GM19351 (cell line): ENCODE measurements at regions not wholly inside any gene's neighbourhood (a gene's known extent, or its start where the extent isn't known, plus 50 kb on each side); places are given as distances from the start of the nearest gene placed in this dataset.
"Not testable (repeated sequence)": the region's sequence is repeated elsewhere in the genome, so short reads cannot be mapped to it uniquely, and the experiment has no call there.

Source experiments
- ATAC-seq: cut with Tn5 transposase; IDR thresholded peaks from one replicate; pipeline ENCODE4 v1.9.1; 2021; ENCODE audit warnings: mild to moderate bottlenecking, moderate library complexity; ENCODE audit not compliant: unreplicated experiment

DNA sequence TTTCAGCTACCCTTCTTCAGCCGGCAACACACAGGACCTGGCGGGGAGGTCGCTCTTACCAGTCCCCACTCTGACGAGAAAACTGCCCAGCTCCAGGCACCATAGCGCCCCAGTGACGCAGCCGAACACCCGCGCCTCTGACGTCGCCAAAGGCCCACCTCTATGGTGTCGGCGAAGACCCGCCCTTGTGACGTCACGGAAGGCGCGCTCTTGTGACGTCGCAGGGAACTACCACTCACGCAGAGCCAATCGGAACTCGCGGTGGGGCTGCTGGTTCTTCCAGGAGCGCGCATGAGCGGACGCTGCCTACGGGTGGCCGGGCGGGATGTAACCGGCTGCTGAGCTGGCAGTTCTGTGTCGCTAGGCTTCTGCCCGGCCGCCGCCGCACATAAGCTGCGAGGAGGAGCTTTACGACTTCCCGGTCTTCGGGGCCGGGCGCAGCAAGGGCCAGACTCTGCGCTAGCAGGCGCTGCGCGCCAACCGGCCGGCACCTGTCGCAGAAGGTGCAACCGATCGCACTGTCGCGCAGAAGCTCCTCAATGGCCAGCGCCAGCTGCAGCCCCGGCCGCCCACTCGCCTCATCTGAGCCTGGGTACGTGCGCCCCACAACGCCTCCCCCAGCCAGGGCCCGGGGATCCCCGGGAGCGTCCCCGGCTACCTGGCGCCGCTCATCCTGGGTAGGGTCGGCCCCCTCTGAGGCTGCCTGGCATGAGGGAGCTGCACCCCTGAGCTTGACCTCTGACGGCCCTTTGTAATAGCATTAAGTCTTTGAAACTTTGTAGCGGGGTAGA is 121.3 kb upstream of the FBXO28 start:
- ATAC-seq, result peak; percentile 100

DNA sequence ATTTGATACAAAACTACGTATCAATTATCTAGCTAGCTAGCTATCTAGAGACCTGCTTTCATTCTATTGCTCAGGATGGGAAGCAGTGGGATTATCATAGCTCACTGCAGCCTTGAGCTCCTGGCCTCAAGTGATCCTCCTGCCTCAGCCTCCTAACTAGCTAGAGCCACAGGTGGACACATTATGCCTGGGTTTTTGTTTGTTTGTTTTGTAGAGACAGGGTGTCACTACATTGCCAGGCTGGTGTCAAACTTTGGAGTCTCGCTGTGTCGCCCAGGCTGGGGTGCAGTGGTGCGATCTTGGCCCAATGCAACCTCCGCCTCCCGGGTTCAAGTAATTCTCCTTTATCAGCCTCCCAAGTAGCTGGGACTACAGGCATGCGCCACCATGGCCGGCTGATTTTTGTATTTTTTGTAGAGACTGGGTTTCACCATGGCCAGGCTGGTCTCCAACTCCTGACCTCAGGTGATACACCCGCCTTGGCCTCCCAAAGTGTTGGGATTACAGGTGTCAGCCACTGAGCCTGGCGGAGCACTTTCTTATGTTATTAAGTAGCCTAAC is 122.5 kb upstream of the FBXO28 start:
- not testable (repeated sequence) for ATAC-seq

DNA sequence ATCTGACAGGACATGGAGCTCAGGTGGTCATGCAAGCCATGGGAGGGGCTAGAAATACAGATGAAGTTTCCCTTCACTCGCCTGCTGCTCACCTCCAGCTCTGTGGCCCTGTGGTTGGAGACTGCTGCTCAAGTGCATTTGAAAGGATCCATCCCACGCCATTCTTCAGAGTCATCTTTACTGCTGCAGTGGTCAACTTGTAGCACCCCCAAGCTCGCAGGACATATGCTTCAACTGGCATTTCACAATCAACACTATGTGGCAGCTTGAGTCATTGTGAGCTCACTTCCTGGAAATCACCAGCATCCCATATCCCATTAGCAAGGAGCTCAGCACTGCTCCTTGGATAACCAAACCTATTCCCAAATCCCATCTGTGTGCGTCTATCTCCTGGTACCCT is 116.2 kb upstream of the TP53BP2 start:
- not testable (repeated sequence) for ATAC-seq

DNA sequence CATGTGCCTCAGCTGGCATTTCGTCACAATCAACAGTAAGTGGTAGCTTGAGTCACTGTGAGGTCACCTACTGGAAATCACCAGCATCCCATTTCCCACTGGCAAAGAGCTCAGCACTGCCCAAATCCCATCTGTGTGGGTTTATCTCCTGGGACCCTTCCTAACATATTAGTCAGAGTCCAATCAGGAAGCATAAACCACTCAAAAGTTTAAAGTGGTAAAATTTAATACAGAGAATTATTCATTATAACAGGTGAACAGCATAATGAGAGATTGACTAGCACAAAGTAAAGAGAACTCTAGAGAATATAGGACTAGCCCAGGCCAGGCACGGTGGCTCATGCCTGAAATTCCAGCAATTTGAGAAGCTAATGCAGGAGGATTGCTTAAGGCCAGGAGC is 107.1 kb upstream of the TP53BP2 start:
- ATAC-seq, result not testable (repeated sequence)

DNA sequence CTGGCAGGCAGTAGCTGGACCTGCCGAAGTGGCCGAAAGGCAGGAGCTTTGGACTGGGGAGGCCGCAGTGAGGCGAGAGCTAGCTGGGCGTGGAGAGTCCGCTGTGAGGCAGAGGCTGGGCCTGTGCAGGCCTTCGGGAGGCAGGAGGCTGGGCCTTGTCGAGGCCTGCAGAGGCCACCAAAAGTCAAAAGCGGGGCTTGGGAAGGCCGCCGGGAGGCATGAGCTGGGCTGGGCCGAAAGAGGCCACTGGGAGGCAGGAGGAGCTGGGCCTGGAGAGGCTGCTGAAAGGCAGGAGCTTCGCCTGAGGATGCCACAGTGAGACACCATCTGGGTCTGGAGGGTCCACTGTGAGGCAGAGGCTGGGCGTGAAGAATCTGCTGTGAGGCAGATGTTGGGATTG is 105.8 kb upstream of the TP53BP2 start:
- not testable (repeated sequence) for ATAC-seq

DNA sequence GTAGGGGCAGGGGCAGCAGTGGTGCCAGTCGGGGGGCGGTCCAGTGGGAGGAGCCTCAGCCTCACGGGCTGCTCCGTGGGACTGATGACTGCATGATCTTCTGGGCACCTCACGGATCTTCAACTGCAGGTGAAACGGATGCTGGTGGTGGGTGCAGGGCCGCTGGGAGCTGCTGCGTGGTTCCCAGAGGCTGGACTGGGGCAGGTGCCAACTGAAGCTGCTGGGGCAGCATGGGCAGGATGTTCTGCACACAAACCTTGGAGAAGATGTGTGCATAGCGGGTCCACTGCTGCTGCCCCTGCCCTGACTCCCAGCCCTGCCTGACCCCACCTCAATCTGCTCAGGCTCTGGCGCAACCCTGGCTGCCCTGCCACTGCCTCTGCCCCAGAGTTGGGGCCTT is 104.2 kb upstream of the TP53BP2 start:
- ATAC-seq, result not testable (repeated sequence)

DNA sequence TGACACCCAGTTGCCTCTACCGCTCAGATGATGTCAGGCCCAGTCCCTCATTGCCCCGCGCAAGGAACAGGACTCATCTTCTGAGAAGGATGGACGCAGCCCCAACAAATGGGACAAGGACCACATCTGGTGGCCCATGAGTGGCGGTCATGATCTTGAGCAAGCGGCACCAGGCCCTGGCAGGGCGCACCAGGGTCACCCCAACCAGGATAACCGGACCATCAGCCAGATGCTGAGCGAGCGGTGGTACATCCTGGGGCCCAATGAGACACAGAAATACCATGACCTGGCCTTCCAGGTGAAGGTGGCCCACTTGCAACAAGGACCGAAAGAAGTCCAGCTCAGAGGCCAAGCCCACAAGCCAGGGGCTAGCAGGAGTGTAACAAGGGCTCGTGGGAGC is 102.3 kb upstream of the TP53BP2 start:
- ATAC-seq, result not testable (repeated sequence)

DNA sequence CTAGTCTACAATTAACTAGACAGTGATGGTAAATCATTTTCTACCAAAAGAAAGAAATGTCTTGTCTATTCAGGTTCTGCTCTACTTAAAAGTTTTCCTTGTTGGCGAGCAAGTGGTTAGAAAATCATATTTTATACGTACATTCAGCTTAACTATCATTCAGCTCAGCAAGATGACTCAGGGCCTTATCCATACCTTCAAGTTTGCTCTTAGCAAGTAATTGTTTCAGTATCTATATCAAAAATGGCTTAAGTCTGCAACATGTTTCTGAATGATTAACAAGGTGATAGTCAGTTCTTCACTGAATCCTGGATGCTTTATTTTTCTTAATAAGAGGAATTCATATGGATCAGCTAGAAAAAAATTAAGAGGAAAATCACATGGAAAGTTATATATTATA is 90.8 kb upstream of the TP53BP2 start:
- ATAC-seq, result not testable (repeated sequence)

DNA sequence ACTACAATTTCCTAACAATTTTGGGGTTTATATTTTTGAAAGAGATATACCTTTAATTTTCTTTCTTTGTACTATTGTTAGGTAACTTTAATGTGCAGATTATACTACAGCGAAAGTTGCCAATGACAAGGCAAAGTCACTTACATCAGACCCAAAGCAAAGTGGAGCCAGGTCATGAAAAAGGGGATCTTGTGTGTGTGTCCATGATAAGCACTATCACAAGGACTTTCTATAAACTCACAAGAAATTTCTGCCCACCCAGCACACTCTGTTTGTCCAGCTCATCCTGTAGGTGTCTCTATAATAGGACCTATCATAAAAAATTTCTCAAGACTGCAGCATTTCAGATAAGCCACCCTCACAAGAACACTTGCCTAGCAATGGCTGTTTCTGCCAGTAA is 85.7 kb upstream of the TP53BP2 start:
- not testable (repeated sequence) for ATAC-seq

DNA sequence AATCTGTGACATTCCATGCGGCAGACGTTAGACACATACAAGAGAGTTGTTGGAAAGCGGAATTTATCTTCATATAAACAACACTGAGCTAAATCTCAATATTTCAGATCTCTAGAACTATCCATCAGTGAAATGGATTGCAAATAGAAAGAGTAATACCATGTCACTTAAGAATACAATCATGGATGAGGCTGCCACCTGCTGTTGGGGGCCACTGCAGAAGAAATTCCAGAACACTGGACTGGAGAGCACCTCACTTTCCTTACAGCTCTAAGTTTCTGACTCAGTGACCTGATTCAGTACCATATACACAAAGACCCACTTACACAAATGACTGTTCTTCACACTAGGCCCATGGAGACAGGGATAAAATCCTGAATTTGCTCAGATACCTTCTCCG is 75.1 kb upstream of the TP53BP2 start:
- ATAC-seq, result not testable (repeated sequence)

DNA sequence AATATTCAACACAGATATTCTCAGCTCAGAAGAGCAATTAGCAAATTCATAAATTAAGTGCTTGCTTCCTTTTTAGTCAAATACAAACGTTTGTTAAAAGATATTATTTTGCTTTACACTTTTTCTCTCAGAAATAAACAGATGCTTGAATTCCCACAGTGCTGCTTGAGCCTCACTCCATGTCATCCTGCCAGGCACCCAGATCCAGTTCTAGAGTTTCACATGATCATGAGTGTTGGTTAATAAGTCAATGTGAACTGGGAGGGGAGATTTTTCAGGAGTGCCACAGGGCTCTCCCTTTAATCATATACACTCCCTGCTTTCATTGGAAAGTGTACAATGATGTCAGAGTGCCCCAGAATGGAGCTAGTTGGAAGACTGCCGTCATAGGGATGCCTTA is 69.7 kb upstream of the TP53BP2 start:
- not testable (repeated sequence) for ATAC-seq

DNA sequence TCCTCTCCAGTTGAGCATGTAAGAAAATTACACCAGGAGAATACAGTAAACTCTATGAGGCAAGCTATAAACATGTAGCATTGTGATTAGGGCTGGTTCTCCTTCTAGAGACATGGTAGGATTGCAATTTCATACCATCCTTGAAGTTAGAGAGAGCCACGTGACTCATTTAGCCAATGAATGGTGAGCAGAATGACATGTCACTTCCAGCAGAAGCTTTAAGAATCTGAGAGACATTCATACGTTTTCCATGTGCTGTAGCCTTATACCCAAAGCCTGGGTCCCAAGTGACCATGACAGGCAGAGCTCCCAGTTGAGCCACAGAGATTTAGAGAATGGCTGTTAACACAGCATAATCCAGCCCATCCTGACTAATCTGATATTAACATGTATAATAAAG is 68.0 kb upstream of the TP53BP2 start:
- ATAC-seq, result not testable (repeated sequence)

DNA sequence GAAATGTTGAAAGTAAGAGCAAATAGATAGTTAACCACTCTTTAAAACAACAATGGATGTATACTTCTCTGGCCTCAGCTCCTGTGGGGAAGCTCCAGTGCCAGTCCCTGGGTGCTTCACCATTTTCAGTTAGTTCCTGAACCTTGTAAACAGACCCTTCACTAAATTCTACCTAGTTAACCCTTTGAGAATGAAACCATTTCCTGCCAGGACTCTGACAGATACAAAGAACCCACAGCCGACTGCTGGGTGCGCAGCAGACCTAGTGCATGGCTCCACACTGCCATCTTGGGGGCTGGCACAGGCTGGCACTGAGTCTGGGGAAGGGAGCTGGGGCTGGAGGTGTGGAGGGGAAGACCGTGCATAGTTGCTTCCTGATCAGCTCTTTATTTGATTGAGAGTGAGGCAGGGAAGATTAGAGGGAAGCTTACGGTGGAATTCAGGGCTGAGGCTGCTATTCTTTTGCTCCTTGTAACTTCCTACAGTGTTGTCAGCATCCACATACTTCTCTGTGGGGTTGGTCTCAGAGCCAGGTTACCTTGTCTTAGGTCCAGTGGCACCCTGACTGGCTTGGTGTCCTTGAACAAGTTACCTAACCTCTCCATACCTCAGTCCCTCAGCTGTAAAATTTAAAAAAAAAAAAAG is 62.3 kb upstream of the TP53BP2 start:
- not testable (repeated sequence) for ATAC-seq

DNA sequence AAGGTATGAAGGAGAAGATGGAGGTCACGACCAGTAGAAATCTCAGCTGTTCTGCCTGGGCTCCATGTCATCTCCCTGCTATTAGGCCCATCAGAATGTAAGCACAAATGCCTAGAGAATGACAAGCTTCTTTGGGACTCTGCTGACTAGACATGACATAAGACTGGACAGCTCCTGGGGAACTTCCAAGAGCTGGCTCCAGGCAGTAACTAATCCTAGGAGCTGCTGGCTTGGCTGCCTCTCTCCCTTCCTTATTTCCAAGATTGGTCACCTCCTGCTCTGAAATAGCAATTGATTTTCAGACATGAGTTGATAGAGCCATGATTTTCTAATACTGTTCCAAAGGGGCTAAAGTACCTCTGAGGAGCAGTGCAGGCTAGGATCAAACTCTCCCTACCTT is 57.5 kb upstream of the TP53BP2 start:
- not testable (repeated sequence) for ATAC-seq

DNA sequence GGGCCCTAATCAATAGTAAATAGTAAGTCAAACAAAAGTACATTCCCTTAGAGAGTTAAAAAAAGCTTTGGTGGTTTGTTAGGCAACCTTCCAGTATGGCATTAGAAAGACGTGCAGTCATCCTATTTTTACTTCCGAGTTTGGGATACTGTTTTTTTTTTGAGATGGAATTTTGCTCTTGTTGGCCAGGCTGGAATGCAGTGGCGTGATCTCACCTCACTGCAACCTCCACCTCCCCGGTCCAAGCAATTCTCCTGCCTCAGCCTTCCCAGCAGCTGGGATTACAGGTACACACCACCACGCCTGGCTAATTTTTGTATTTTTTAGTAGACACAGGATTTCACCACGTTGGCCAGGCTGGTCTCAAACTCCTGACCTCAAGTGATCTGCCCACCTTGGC is 54.0 kb upstream of the TP53BP2 start:
- not testable (repeated sequence) for ATAC-seq

DNA sequence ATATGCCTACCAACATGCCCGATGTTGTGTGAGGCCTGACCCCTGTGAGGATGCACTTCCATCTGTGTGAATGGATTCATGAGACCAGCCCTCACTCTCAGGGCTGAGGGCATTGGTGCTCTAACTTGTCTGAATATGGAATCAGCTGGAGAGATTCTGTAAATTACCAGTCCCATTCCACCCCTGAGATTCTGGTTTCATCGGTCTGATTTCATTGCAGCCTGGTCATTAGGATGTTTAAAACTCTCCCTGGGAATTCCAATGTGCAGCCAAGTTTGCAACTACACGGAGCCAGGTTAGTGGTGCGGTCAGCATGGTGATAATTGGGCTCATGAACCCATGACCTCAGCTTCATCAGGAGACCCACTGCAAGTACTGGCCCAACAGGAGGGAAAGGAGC is 51.4 kb upstream of the TP53BP2 start:
- ATAC-seq, result not testable (repeated sequence)

DNA sequence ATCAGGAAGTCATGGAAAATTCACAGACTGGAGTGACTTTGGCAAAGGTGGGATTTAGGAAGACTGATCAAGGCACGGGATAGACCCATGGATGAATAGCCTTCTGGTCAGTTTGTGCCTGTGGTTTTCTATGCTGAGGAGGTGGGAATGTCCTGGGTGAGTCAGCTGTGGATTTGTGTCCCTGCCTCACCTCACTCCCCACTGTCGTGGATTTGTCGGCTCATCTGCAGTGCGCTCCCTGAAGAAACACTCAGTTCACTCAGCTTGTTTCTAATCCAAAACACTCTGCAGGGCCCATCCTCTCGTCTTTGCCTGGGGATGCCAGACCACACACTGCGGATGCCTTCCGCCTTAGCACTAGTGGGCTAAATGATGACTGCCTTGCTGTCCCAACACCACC is 50.2 kb upstream of the TP53BP2 start:
- ATAC-seq, result not testable (repeated sequence)
